ENCODE measurements at regions not wholly inside any gene's neighbourhood (a gene's known extent, or its start where the extent isn't known, plus 50 kb on each side); places are given as distances from the start of the nearest gene placed in this dataset.

DNA sequence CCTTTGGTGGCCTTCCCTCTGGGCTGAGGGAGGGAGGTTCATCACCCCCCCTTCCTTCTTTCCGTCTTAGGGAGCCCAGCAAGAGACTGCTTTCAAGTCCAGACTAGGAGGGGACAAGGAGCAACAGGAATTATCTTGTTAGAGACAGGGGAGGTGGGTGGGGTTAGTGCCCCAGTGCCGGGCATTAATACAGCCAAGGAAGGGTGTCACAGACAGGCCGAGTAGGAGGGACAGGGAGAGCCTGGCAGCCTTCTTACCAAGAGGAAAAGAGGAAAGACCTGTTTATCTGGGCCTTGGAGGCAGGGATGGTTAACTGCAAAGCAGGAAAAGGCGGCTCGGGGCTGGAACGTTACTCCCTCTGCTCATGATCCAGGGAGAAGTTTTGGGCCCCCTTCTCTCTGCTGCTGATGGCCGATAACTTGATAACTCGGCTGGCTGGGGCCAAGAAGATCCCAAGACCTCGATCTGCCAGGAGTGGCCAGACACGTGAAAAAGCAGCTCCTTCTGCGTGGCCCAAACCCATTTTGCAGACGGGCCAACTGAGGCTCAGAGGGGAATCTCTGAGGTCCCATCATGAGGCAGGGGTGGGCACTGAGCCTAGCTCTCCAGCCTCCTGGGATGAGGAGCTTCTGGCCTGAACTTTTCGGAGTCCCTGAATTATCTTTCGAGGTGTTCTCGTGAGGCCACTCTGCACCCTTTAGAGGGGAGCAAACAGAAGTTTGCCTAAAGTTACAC, 79.3 kb downstream of the PTPRS start:
- TF ChIP-seq, protein P1, sequence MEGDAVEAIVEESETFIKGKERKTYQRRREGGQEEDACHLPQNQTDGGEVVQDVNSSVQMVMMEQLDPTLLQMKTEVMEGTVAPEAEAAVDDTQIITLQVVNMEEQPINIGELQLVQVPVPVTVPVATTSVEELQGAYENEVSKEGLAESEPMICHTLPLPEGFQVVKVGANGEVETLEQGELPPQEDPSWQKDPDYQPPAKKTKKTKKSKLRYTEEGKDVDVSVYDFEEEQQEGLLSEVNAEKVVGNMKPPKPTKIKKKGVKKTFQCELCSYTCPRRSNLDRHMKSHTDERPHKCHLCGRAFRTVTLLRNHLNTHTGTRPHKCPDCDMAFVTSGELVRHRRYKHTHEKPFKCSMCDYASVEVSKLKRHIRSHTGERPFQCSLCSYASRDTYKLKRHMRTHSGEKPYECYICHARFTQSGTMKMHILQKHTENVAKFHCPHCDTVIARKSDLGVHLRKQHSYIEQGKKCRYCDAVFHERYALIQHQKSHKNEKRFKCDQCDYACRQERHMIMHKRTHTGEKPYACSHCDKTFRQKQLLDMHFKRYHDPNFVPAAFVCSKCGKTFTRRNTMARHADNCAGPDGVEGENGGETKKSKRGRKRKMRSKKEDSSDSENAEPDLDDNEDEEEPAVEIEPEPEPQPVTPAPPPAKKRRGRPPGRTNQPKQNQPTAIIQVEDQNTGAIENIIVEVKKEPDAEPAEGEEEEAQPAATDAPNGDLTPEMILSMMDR (optimal IDR thresholded peaks at IDR 0.05 in 1 of 3, IDR thresholded peaks at IDR 0.05 in 1 of 3, conservative IDR thresholded peaks at IDR 0.05 in 1 of 3; ENCODE audit: extremely low read depth in 1 of 3, insufficient read depth in 2 of 3, low read length in 3 of 3) = no peak
- TF ChIP-seq EZH2 (IDR thresholded peaks at IDR 0.05; ENCODE audit: low read length) = no peak
